Calu3 (cell line): ENCODE measurements at regions not wholly inside any gene's neighbourhood (a gene's known extent, or its start where the extent isn't known, plus 50 kb on each side); places are given as distances from the start of the nearest gene placed in this dataset.

ENCODE experiments used
- BruUV-seq: library from RNA; stranded (reverse); fragments of 400-500 nt; replicated peaks from 2 replicates; lab custom pipeline; 2021; lab: Mats Ljungman, UMichigan
- CTCF ChIA-PET: fragments of 300-600 bp; sonication (Branson Sonifier 250); formaldehyde crosslinking; loops from one replicate; lab custom pipeline; 2022; ENCODE audit warnings: antibody characterized with exemption; lab: Charles Lee
- DNase-seq: peaks from one replicate; pipeline ENCODE4 v3.0.0; 2022
- H3K27ac Mint-ChIP-seq: one replicate; pipeline ENCODE4 v1.8.0; 2022; ENCODE audit warnings: mixed read lengths; ENCODE audit not compliant: unreplicated experiment
- H3K27me3 Mint-ChIP-seq: one replicate; pipeline ENCODE4 v1.8.0; 2022; ENCODE audit warnings: mixed read lengths; ENCODE audit not compliant: unreplicated experiment
- H3K36me3 Mint-ChIP-seq: one replicate; pipeline ENCODE4 v1.8.0; 2022; ENCODE audit warnings: mild to moderate bottlenecking, moderate library complexity, mixed read lengths; ENCODE audit not compliant: insufficient read depth, unreplicated experiment
- H3K4me1 Mint-ChIP-seq: one replicate; pipeline ENCODE4 v1.8.0; 2022; ENCODE audit warnings: mild to moderate bottlenecking, low read depth, mixed read lengths; ENCODE audit not compliant: unreplicated experiment
- H3K4me3 Mint-ChIP-seq: one replicate; pipeline ENCODE4 v1.8.0; 2022; ENCODE audit warnings: mild to moderate bottlenecking, low read depth, moderate library complexity, mixed read lengths; ENCODE audit not compliant: unreplicated experiment
- H3K9me3 Mint-ChIP-seq: one replicate; pipeline ENCODE4 v1.8.0; 2022; ENCODE audit warnings: low read depth, mixed read lengths; ENCODE audit not compliant: unreplicated experiment
- CTCF ChIP-seq: fragments of 200-600 bp; IDR thresholded peaks from one replicate; pipeline ENCODE4 v1.8.0; 2022; ENCODE audit warnings: antibody characterized with exemption; ENCODE audit not compliant: unreplicated experiment
- intact Hi-C: fragments of 100-400 bp; cut with micrococcal nuclease; formaldehyde crosslinking; loops from one replicate; pipeline ENCODE4 v1.10.0; 2022; ENCODE audit not compliant: unreplicated experiment

- Mint-ChIP-seq H3K36me3 (no peaks in the 10 kb centered on the region), H3K4me3 (no peak overlapping the region), H3K27ac (no peak overlapping the region), H3K27me3 (no peaks in the 10 kb centered on the region), H3K9me3 (no peaks in the 10 kb centered on the region), H3K4me1 (no peaks in the 10 kb centered on the region)
- no TSS peak for BruUV-seq
- DNase-seq: no peak
- CTCF ChIA-PET: no interaction called here
- intact Hi-C loops: no loop called here
- TF ChIP-seq CTCF: no peak
Measured at GRCh38 chr3:106381286-106381938, 512.6 kb upstream of the CBLB start.

GRCh38 chr3:106381939-106382335 lies 513.1 kb upstream of the CBLB start:
- H3K4me1 Mint-ChIP-seq: no peaks in the 10 kb centered on the region
- no TSS peak for BruUV-seq
- CTCF ChIA-PET: interaction anchor here (0.7 kb wide), 1 partner anchor 10 kb away, joined by 3 read pairs; no protein-coding TSS in a partner anchor
- no peak for TF ChIP-seq CTCF
- no peaks in the 10 kb centered on the region for H3K36me3 Mint-ChIP-seq
- no peak overlapping the region for H3K27ac Mint-ChIP-seq
- H3K27me3 Mint-ChIP-seq: no peaks in the 10 kb centered on the region
- DNase-seq: no peak
- H3K4me3 Mint-ChIP-seq: no peak overlapping the region
- intact Hi-C loops: no loop called here
- H3K9me3 Mint-ChIP-seq: no peaks in the 10 kb centered on the region

GRCh38 chr3:106386050-106386449 lies 517.2 kb upstream of the CBLB start:
- intact Hi-C loops: no loop called here
- TF ChIP-seq CTCF: no peak
- CTCF ChIA-PET: no interaction called here
- Mint-ChIP-seq H3K9me3 (no peaks in the 10 kb centered on the region), H3K27me3 (no peaks in the 10 kb centered on the region), H3K36me3 (no peaks in the 10 kb centered on the region), H3K4me3 (no peak overlapping the region), H3K27ac (no peak overlapping the region), H3K4me1 (no peaks in the 10 kb centered on the region)
- no peak for DNase-seq
- BruUV-seq: no TSS peak

- H3K9me3 Mint-ChIP-seq: no peaks in the 10 kb centered on the region
- no peak for TF ChIP-seq CTCF
- BruUV-seq: no TSS peak
- H3K36me3 Mint-ChIP-seq: no peaks in the 10 kb centered on the region
- no peaks in the 10 kb centered on the region for H3K4me1 Mint-ChIP-seq
- no peak for DNase-seq
- H3K27me3 Mint-ChIP-seq: no peaks in the 10 kb centered on the region
- intact Hi-C loops: no loop called here
- CTCF ChIA-PET: no interaction called here
- H3K4me3 Mint-ChIP-seq: no peak overlapping the region
- H3K27ac Mint-ChIP-seq: no peak overlapping the region
Measured at GRCh38 chr3:106392915-106393314, 524.1 kb upstream of the CBLB start.
